ENCODE measurements at regions not wholly inside any gene's neighbourhood (a gene's known extent, or its start where the extent isn't known, plus 50 kb on each side); places are given as distances from the start of the nearest gene placed in this dataset.

GRCh38 chr9:1920386-1920785, 94.8 kb upstream of the SMARCA2 start:
- no peaks in the 10 kb centered on the region for H3K79me2 ChIP-seq
- H3K4me3 ChIP-seq = no peak overlapping the region
- H2AFZ ChIP-seq = no peak overlapping the region
- no peaks in the 10 kb centered on the region for H3K36me3 ChIP-seq (replicated peaks; ENCODE audit: insufficient read depth, low read depth)
- WGBS (ENCODE audit: low lambda C conversion rate, missing lambda C conversion rate) = 85% methylated on average over 3 of the region's 3 CpGs
- DNase-seq (ENCODE audit: low spot score) = no peak
- H3K4me2 ChIP-seq = no peak overlapping the region
- no peaks in the 10 kb centered on the region for H3K27me3 ChIP-seq
- H3K27ac ChIP-seq = no peak overlapping the region
- H3K4me1 ChIP-seq (ENCODE audit: insufficient read depth) = peaks cover 6% of the 10 kb centered on the region
- no peaks in the 10 kb centered on the region for H3K9me2 ChIP-seq (replicated peaks; ENCODE audit: insufficient read depth)
- H3K9me3 ChIP-seq (ENCODE audit: low read depth) = no peaks in the 10 kb centered on the region
- TF ChIP-seq EZH2 (IDR thresholded peaks at IDR 0.05; ENCODE audit: borderline replicate concordance) (no peak), CTCF (IDR thresholded peaks at IDR 0.05; ENCODE audit: poor library complexity) (no peak), EZH2phosphoT487 (IDR thresholded peaks at IDR 0.05; ENCODE audit: low read depth, severe bottlenecking, unreplicated experiment) (no peak)
- no peaks in the 10 kb centered on the region for H4K20me1 ChIP-seq (ENCODE audit: insufficient read depth, poor library complexity, severe bottlenecking)

DNA sequence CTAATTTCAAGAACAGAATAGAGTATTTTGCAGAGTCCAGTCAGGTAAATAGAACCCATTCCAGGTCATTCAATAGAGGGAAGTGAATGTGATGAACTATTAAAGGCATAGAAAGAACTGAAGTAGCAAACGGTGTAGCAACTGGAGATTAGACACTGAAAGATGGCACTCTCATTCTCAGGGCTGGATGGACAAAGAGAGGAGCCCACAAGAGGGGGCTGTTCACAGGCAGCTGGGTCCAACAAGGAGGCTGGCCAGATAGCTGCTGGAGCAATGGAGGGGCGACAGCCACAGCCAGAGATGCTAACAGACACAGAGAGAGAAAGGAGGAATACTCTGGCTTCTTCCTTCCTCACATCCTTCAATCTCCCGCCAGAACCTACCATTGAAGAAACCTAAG, 93.1 kb upstream of the SMARCA2 start:
- no peaks in the 10 kb centered on the region for H3K9me3 ChIP-seq (ENCODE audit: low read depth)
- H2AFZ ChIP-seq = no peak overlapping the region
- no peaks in the 10 kb centered on the region for H3K36me3 ChIP-seq (replicated peaks; ENCODE audit: insufficient read depth, low read depth)
- H4K20me1 ChIP-seq (ENCODE audit: insufficient read depth, poor library complexity, severe bottlenecking) = no peaks in the 10 kb centered on the region
- no peak for DNase-seq (ENCODE audit: low spot score)
- WGBS (ENCODE audit: low lambda C conversion rate, missing lambda C conversion rate) = 79% methylated on average over 3 of the region's 3 CpGs
- H3K27me3 ChIP-seq = no peaks in the 10 kb centered on the region
- H3K4me3 ChIP-seq = no peak overlapping the region
- H3K27ac ChIP-seq = no peak overlapping the region
- no peaks in the 10 kb centered on the region for H3K9me2 ChIP-seq (replicated peaks; ENCODE audit: insufficient read depth)
- TF ChIP-seq EZH2 (IDR thresholded peaks at IDR 0.05; ENCODE audit: borderline replicate concordance) (no peak), CTCF (IDR thresholded peaks at IDR 0.05; ENCODE audit: poor library complexity) (no peak), EZH2phosphoT487 (IDR thresholded peaks at IDR 0.05; ENCODE audit: low read depth, severe bottlenecking, unreplicated experiment) (no peak)
- no peaks in the 10 kb centered on the region for H3K79me2 ChIP-seq
- H3K4me2 ChIP-seq = no peak overlapping the region
- peaks cover 6% of the 10 kb centered on the region for H3K4me1 ChIP-seq (ENCODE audit: insufficient read depth)

DNA sequence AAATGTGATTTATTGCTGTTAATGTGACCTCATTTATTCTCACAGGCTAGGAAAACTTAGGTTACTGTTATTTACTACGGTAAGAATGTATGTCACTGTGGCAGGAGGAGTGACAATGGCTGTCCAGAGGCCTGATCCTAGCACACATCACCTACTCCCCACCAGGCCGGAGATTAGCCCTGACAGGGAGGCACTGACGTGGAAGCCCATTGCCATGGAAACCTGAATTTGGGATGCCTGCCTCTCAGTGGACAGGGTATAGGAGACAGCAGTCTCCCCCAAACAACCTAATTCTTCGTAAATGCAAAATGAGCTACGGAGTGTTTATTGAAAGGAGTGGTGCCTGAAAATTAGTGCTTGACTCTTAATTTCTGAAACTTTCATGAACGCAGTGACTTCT, 87.6 kb upstream of the SMARCA2 start:
- Histone ChIP-seq H3K36me3 (replicated peaks; ENCODE audit: insufficient read depth, low read depth) (no peaks in the 10 kb centered on the region), H3K27me3 (no peaks in the 10 kb centered on the region), H3K79me2 (no peaks in the 10 kb centered on the region), H3K4me2 (no peak overlapping the region), H3K27ac (no peak overlapping the region), H3K4me1 (ENCODE audit: insufficient read depth) (no peaks in the 10 kb centered on the region), H3K9me3 (ENCODE audit: low read depth) (no peaks in the 10 kb centered on the region), H3K9me2 (replicated peaks; ENCODE audit: insufficient read depth) (no peaks in the 10 kb centered on the region), H3K4me3 (no peak overlapping the region), H2AFZ (no peak overlapping the region), H4K20me1 (ENCODE audit: insufficient read depth, poor library complexity, severe bottlenecking) (no peaks in the 10 kb centered on the region)
- TF ChIP-seq EZH2phosphoT487 (IDR thresholded peaks at IDR 0.05; ENCODE audit: low read depth, severe bottlenecking, unreplicated experiment) = no peak
- TF ChIP-seq EZH2 (IDR thresholded peaks at IDR 0.05; ENCODE audit: borderline replicate concordance) = no peak
- TF ChIP-seq CTCF (IDR thresholded peaks at IDR 0.05; ENCODE audit: poor library complexity) = no peak
- 94% methylated on average over 6 of the region's 6 CpGs for WGBS (ENCODE audit: low lambda C conversion rate, missing lambda C conversion rate)
- DNase-seq (ENCODE audit: low spot score) = no peak

DNA sequence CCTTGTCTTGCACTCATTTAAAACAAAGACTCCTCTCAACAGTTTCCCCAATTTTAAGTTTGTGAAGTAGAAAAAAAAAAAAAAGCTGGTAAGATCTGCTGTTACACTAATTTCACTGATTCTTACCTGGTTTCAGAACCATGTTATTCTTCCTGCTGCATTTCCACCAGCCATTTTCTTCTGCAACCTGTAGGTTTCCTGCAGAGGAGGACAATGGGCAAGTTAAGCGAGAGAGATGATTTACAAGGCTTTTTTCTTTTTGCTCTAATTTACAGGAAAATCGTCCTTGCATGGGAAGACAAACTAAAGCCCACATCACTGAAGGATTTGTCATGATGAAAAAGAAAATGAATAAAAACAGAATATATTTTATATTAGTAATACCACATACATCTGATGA, 86.0 kb upstream of the SMARCA2 start:
- WGBS (ENCODE audit: low lambda C conversion rate, missing lambda C conversion rate) = 66% methylated on average over 2 of the region's 2 CpGs
- Histone ChIP-seq H3K36me3 (replicated peaks; ENCODE audit: insufficient read depth, low read depth) (no peaks in the 10 kb centered on the region), H4K20me1 (ENCODE audit: insufficient read depth, poor library complexity, severe bottlenecking) (no peaks in the 10 kb centered on the region), H3K9me2 (replicated peaks; ENCODE audit: insufficient read depth) (no peaks in the 10 kb centered on the region), H3K4me3 (no peak overlapping the region), H3K4me1 (ENCODE audit: insufficient read depth) (no peaks in the 10 kb centered on the region), H3K4me2 (no peak overlapping the region), H2AFZ (no peak overlapping the region), H3K27ac (no peak overlapping the region), H3K9me3 (ENCODE audit: low read depth) (no peaks in the 10 kb centered on the region), H3K27me3 (no peaks in the 10 kb centered on the region), H3K79me2 (no peaks in the 10 kb centered on the region)
- DNase-seq (ENCODE audit: low spot score) = no peak
- TF ChIP-seq EZH2phosphoT487 (IDR thresholded peaks at IDR 0.05; ENCODE audit: low read depth, severe bottlenecking, unreplicated experiment) (no peak), EZH2 (IDR thresholded peaks at IDR 0.05; ENCODE audit: borderline replicate concordance) (no peak), CTCF (IDR thresholded peaks at IDR 0.05; ENCODE audit: poor library complexity) (no peak)

All from hepatocyte (in vitro differentiated cells).